ENCODE measurements at regions not wholly inside any gene's neighbourhood (a gene's known extent, or its start where the extent isn't known, plus 50 kb on each side); places are given as distances from the start of the nearest gene placed in this dataset.

GRCh38 chr3:43950775-43951174 lies 260.0 kb downstream of the ABHD5 start:
- no peak for DNase-seq (ENCODE audit: low read depth)

GRCh38 chr3:43951813-43952212 lies 261.1 kb downstream of the ABHD5 start:
- DNase-seq (ENCODE audit: low read depth) = no peak

- no peak for DNase-seq (ENCODE audit: low read depth)
Observed at GRCh38 chr3:43953380-43953779, 262.6 kb downstream of the ABHD5 start.

- no peak for DNase-seq (ENCODE audit: low read depth)
Observed at GRCh38 chr3:43953814-43954692, 263.3 kb downstream of the ABHD5 start.

- DNase-seq (ENCODE audit: low read depth) = no peak
Observed at GRCh38 chr3:43956945-43957344, 266.2 kb downstream of the ABHD5 start.

- DNase-seq (ENCODE audit: low read depth) = no peak
Observed at GRCh38 chr3:43957553-43957952, 266.8 kb downstream of the ABHD5 start.

GRCh38 chr3:43958005-43958770 lies 267.4 kb downstream of the ABHD5 start:
- no peak for DNase-seq (ENCODE audit: low read depth)

- no peak for DNase-seq (ENCODE audit: low read depth)
Observed at GRCh38 chr3:43958973-43959372, 268.2 kb downstream of the ABHD5 start.

GRCh38 chr3:43959498-43960447 lies 269.0 kb downstream of the ABHD5 start:
- no peak for DNase-seq (ENCODE audit: low read depth)

GRCh38 chr3:43960448-43960840 lies 269.7 kb downstream of the ABHD5 start:
- no peak for DNase-seq (ENCODE audit: low read depth)

GRCh38 chr3:43962043-43962442 lies 271.3 kb downstream of the ABHD5 start:
- DNase-seq (ENCODE audit: low read depth) = no peak

GRCh38 chr3:43963208-43963607 lies 272.5 kb downstream of the ABHD5 start:
- DNase-seq (ENCODE audit: low read depth) = no peak

- no peak for DNase-seq (ENCODE audit: low read depth)
Observed at GRCh38 chr3:43964640-43965039, 273.9 kb downstream of the ABHD5 start.

- no peak for DNase-seq (ENCODE audit: low read depth)
Observed at GRCh38 chr3:43965656-43966055, 274.9 kb downstream of the ABHD5 start.

GRCh38 chr3:43966126-43966525 lies 275.4 kb downstream of the ABHD5 start:
- no peak for DNase-seq (ENCODE audit: low read depth)

GRCh38 chr3:43966530-43966929 lies 275.2 kb upstream of the TOPAZ1 start:
- DNase-seq (ENCODE audit: low read depth) = no peak

GRCh38 chr3:43968465-43968864 lies 273.2 kb upstream of the TOPAZ1 start:
- no peak for DNase-seq (ENCODE audit: low read depth)

- no peak for DNase-seq (ENCODE audit: low read depth)
Observed at GRCh38 chr3:43969944-43970343, 271.7 kb upstream of the TOPAZ1 start.

- no peak for DNase-seq (ENCODE audit: low read depth)
Observed at GRCh38 chr3:43970351-43970750, 271.3 kb upstream of the TOPAZ1 start.

- DNase-seq (ENCODE audit: low read depth) = no peak
Observed at GRCh38 chr3:43970920-43971319, 270.8 kb upstream of the TOPAZ1 start.

- no peak for DNase-seq (ENCODE audit: low read depth)
Observed at GRCh38 chr3:43971486-43971885, 270.2 kb upstream of the TOPAZ1 start.

GRCh38 chr3:43978708-43979107 lies 263.0 kb upstream of the TOPAZ1 start:
- no peak for DNase-seq (ENCODE audit: low read depth)

All from fibroblast of the conjunctiva (primary cell).